Stimulated activated CD4-positive, alpha-beta T cell treated with anti-CD3 and anti-CD28 coated beads, Interleukin-1b, Interleukin-23, amount 100 ng/mL, for 4 hours (primary cell): ENCODE measurements at regions not wholly inside any gene's neighbourhood (a gene's known extent, or its start where the extent isn't known, plus 50 kb on each side); places are given as distances from the start of the nearest gene placed in this dataset.

Source experiments
- DNase-seq, 2 donors: peaks; one replicate each; pipeline ENCODE4 v3.0.0-alpha.2; 2020; ENCODE audit warnings: low read depth in 2 of 2

- DNase-seq, result no peak
These were observed 582.9 kb downstream of the INSC start for GRCh38 chr11:15697437-15698236.

DNA sequence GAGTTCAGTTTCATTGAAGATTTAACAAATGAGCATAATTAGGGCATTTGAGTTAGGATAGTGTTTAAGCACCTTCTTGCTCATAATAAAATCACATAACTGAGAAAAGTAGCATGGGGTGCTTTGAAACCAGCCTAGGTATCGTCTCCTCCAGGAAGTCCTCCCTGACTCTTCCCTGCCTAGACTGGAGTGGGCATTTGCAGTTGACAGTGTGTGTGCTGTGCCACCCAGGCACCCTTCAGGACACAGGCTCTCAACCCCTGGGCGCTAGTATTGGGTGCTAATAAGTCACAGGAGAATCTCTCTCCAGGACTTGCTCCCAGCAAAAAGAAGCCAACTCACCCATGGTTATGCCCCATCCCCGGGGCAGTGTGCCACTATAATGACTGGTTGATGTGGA, 584.1 kb downstream of the INSC start:
- DNase-seq, result no peak

DNA sequence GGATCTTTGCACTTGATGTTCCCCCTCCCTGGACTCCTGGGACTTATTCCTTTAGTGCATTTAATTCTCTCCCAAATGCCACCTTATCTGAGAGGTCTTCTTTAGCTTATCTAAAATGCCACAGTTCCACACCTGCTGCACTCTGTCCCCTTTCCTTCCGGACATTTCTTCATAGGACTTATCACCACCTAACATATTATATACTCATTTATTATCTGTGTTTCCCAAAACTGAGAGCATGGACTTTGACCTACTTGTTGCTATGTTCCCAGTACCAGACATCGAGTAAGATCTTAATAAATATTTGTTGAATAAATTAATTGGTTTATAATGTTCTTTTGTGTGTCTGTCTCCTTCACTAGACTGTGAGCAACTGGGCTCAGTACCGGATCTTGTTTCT, 585.3 kb downstream of the INSC start:
- DNase-seq, result no peak

DNA sequence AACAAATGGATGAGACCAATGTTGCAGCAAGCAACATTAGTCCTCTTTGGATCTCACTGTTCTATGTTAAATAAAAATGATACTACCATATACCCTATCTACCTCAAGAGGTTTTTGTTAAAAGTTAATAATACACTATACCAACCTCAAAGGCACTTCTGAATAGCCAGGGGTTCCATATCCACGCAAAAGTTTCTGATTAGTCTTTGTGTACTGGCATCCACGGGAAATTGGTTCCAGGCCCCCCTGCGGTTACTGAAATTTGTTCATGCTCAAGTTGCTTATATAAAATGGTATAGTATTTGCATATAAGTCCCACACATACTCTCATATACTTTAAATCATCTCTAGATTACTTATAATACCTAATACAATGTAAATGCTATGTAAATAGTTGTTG, 585.7 kb downstream of the INSC start:
- no peak for DNase-seq

DNA sequence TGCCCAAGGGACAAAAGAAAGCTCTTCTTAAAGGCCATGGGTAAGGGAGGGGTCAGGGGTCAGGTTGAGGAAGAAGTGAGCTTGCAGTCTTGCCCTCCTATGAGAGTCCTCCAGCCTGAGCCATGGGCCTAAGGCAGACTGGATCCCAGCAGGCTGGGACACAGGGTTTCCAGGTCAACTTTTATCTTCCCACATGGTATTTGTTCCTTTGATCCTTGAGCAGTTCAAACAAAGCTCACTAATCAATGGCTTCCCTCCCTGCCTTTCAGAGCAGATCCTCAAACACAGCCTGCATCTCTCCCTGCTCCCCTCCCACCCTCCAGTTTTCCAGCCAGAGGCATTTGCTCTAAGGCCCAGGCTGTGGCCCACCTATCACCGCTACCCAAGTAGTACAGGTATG, 589.3 kb downstream of the INSC start:
- no peak for DNase-seq

GRCh38 chr11:15704556-15704955, 589.8 kb downstream of the INSC start:
- no peak for DNase-seq

DNA sequence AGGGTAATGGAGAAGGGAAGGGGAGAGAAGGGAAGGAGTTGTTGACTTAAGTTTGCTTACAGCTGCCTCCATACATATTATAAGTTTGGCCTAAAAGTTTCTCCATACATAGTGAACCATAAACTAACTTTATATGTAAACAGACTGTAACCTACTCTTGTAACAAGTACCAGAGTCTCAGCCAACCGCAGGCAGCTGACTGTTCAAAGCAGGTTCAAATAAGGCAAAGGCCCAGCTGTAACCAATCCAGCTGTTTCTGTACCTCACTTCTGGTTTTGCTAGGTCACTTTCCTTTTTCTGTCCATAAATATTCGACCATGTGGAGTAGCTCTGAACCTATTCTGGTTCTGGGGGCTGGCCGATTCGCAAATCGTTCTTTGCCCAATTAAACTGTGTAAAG, 591.2 kb downstream of the INSC start:
- DNase-seq, result no peak

DNA sequence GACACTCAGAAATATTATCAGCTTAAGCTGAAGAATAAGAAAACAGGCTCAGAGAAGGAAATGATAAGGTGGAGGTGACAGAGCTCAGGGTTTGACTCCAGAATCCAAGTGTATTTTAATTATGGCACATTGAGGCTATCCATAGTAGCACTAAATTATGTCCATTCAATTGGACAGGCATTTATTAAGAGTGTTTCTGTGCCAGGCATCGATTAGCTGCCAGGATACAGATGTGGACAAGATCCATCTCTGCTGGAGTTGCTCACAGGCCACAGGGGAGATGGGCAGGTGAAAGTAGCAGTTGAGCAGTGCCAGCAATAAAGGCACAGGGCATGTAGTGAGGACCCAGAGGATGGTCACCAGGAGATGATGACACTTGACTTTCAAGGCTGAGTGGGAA, 592.5 kb downstream of the INSC start:
- no peak for DNase-seq

DNA sequence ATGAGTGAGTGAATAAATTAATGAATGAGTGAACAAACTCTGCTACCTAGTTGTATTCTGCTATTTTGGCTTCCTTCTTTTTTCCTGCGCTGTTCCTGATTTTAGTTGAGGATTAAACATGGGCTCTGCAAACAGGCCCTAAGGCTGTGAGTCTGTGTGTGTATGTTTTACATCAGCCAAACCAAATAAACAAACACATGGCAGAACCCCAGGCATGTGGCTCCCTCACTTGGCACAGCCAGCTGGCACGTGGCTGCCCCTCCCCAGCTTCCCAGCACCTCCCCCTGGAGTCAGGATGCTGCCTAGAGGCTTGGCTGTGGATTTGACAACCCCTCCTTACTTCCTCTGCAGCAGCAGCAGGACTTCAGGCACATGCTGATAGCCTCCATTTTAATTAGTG, 593.2 kb downstream of the INSC start:
- no peak for DNase-seq

GRCh38 chr11:15710580-15711275, 596.0 kb downstream of the INSC start:
- no peak for DNase-seq

- no peak for DNase-seq
These were observed 596.6 kb downstream of the INSC start for GRCh38 chr11:15711311-15711710.

DNA sequence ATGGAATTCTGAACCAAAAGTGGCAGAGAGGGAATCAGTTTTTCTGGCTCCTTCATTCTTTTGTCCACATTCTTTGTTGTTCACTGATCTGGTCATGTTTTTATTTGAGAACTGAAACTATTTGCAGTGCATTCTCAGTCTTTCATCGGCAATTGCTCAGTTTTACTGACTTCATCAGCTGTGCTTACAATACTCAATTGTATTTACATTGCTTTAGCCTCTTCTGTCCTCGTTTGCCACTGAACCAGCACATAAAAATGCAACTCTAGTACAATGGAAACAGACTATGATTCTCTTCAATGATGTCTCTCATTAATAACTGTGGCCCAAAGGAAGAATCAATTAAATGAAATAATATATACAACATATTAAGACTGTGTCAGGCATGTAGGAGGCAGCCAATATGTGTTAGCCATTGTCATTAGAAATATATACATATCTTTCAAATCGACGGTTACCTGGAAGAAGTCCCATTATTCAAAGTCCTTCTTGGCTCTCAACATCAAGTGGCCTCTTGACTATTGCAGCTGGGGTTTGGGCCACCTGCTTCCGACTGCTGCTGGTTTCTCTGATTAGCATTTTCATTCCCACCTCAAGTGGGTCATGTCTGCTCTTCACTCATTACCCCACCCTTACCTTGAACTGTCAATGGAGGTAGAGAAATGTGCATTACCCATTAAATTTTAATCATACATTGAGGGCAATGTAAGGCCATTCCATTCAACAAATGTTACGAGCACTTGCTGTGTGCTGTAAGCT, 600.1 kb downstream of the INSC start:
- no peak for DNase-seq

DNA sequence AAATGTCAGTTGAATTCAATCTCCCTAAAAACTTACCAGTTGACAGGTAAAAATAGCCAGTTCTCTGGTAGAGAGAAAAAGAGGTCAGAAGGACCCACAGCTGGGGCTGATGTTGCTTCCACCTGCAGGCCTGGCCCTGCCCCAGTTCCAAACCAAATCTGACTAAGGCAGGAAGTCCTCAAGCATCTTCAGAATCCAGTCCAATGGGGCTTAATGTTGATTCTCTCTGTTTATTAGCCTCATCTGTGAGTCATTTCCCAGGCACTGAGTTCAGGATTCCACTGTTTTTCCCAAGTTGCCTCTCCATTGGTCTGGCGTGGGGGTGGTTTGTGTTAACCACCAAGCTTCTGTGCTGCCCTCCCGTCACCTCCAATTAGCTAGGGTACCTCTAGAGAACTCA, 601.8 kb downstream of the INSC start:
- DNase-seq, result no peak

DNA sequence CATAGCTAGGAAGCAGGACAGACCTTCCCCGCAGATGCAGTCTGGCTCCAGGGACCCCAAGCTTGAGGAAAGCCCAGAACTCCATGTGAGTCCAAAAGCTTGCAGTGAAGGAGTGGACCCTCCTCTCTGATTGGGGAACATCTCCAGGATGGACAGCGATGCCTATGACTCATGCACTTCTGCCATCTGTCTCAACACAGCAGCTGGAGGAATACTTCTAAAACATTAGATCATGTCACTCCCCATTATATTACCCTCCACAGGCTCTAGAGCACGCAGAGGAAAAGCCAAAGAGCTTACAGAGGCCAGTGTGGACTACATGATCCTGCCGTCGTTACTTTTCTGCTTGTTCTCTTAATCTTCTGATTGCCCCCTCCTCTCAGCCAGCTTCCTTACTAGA, 605.7 kb downstream of the INSC start:
- DNase-seq, result no peak

DNA sequence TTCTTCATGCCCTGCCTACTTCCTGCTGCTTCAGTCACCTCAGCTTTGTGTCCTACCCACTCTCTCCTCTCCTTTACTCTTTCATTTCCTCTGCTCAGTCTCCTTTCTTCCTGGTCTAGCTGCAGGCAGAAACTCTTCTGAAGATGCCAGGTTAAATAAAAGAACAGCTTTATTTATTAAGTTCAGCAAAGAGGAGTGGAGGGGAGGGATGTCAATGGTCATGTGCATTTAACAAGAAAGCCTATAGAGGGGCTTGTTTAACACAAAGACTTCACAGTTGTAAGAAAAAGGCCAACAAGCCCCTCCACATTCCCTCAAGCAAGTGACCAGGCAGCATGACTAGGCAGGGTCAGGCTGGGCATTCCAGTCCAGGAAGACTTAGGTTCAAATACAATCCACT, 609.2 kb downstream of the INSC start:
- DNase-seq, result no peak

GRCh38 chr11:15724601-15725000, 609.9 kb downstream of the INSC start:
- DNase-seq, result no peak

DNA sequence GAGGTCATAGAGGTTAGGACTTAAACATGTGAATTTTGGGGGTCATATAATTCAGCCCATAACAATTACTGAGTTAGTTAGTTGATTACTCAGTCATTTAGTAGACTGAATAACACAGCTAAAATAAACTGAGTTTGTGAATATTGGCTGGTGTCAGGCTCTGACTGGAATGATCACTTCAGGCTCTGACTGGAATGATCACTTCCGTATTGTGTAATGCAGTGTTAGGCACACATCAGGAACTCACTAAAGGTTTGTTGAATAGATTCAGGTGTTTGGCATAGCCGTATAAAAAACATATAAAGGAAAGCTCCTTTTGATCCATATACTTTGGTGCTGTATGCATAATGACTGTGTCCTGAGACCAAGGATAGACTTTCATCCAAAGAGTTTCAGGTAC, 610.5 kb downstream of the INSC start:
- no peak for DNase-seq

GRCh38 chr11:15726221-15726746, 611.6 kb downstream of the INSC start:
- no peak for DNase-seq

- DNase-seq, result no peak
These were observed 612.3 kb downstream of the INSC start for GRCh38 chr11:15726893-15727519.

DNA sequence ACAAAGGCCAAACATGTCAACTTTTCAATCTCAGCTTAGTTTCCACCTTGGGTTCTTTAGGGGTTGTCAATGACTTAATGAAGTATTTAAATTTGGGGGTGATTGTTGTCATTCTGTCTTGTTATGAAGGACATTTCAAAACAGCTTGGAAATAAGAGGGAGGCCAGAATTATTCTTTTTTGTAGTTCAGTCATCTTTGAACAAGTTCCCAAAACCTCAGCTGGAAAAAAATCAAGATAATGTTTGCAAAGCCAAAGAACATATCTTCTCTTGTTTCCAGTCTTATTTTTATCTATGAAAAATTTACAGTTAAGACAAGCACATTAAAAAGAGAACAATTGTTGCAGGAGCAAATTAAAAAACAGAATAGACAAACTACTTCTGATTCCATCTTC, 612.8 kb downstream of the INSC start:
- no peak for DNase-seq

DNA sequence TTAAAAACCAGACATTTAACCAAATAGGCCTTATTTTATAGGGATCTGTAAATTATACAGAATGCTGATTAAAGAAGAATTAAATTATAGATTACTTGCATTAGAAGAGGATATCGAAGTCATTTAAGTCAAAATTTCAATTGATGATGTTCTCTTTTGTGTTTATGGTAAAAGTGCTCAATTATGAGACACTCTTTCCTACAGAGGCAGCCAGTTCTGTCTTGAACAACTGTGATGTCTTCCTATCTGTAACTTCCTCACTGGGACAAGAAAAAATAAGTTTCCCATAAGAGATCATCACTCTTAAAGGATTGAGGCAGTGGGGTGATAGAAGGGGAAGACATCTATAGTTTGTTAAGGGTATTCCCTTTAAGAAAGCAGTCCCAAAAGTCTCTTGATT, 613.5 kb downstream of the INSC start:
- DNase-seq, result no peak
